Liver (tissue), 3 donors: ENCODE measurements at regions not wholly inside any gene's neighbourhood (a gene's known extent, or its start where the extent isn't known, plus 50 kb on each side); places are given as distances from the start of the nearest gene placed in this dataset.

ENCODE experiments used
- ATF3 ChIP-seq: IDR thresholded peaks from 2 replicates; pipeline ENCODE4 v1.6.1; 2016; ENCODE audit warnings: antibody characterized with exemption
- CTCF ChIP-seq: fragments of 150-350 bp; IDR thresholded peaks from 2 replicates; pipeline ENCODE4 v1.5.1; 2017; ENCODE audit warnings: improper control_type of control experiment, low read depth, low read length; ENCODE audit not compliant: missing input control
- MAX ChIP-seq: IDR thresholded peaks from 2 replicates; pipeline ENCODE4 v1.6.1; 2016; ENCODE audit warnings: antibody characterized with exemption
- RAD21 ChIP-seq, 2 donors: IDR thresholded peaks; 2 replicates each; pipeline ENCODE4 v1.6.1; 2016; ENCODE audit warnings: antibody characterized with exemption in 2 of 2, mild to moderate bottlenecking in 2 of 2
- YY1 ChIP-seq: IDR thresholded peaks from 2 replicates; pipeline ENCODE4 v1.6.1; 2016; ENCODE audit warnings: antibody characterized with exemption, mild to moderate bottlenecking
- donor health status: healthy.
- donor health status: healthy.

GRCh38 chr11:134734141-134734845 lies 322.3 kb upstream of the B3GAT1 start:
- no peak for TF ChIP-seq CTCF
- no peak for TF ChIP-seq MAX
- no peak for TF ChIP-seq ATF3
- TF ChIP-seq RAD21 (IDR thresholded peaks at IDR 0.05): no peak
- no peak for TF ChIP-seq YY1
